Transverse colon (tissue), 3 donors: ENCODE measurements at regions not wholly inside any gene's neighbourhood (a gene's known extent, or its start where the extent isn't known, plus 50 kb on each side); places are given as distances from the start of the nearest gene placed in this dataset.
"Not testable (repeated sequence)": the region's sequence is repeated elsewhere in the genome, so short reads cannot be mapped to it uniquely, and the experiment has no call there.

Experiments used
- POLR2A ChIP-seq: fragments of 450-650 bp; IDR thresholded peaks from one replicate; pipeline ENCODE4 v1.6.1; 2016; ENCODE audit warnings: antibody characterized with exemption, mild to moderate bottlenecking, moderate library complexity
- TF ChIP-seq, protein P1 (sequence below), 5 experiments: fragments of 200-600 bp in 3 of 5; fragments of 450-650 bp in 2 of 5; sonication (generic) in 3 of 5; IDR thresholded peaks; 1 replicate in 2 of 5; 2 replicates in 3 of 5; pipeline ENCODE4 v1.5.1; 2016 to 2017; ENCODE audit warnings: antibody characterized with exemption in 5 of 5, inconsistent platforms in 3 of 5, mild to moderate bottlenecking in 2 of 5, moderate library complexity in 1 of 5

DNA sequence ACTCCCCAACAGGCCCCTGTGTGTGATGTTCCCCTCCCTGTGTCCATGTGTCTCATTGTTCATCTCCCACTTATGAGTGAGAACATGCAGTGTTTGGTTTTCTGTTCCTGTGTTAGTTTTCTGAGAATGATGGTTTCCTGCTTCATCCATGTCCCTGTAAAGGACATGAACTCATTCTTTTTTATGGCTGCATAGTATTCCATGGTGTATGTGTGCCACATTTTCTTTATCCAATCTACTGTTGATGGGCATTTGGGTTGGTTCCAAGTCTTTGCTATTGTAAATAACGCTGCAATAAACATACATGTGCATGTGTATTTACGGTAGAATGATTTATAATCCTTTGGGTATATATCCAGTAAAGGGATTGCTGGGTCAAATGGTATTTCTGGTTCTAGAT, 72.7 kb upstream of the GNG12 start:
- TF ChIP-seq, protein P1, sequence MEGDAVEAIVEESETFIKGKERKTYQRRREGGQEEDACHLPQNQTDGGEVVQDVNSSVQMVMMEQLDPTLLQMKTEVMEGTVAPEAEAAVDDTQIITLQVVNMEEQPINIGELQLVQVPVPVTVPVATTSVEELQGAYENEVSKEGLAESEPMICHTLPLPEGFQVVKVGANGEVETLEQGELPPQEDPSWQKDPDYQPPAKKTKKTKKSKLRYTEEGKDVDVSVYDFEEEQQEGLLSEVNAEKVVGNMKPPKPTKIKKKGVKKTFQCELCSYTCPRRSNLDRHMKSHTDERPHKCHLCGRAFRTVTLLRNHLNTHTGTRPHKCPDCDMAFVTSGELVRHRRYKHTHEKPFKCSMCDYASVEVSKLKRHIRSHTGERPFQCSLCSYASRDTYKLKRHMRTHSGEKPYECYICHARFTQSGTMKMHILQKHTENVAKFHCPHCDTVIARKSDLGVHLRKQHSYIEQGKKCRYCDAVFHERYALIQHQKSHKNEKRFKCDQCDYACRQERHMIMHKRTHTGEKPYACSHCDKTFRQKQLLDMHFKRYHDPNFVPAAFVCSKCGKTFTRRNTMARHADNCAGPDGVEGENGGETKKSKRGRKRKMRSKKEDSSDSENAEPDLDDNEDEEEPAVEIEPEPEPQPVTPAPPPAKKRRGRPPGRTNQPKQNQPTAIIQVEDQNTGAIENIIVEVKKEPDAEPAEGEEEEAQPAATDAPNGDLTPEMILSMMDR (IDR thresholded peaks at IDR 0.05), result not testable (repeated sequence)
- not testable (repeated sequence) for TF ChIP-seq POLR2A
